Adrenal gland (tissue), 5 donors: ENCODE measurements at regions not wholly inside any gene's neighbourhood (a gene's known extent, or its start where the extent isn't known, plus 50 kb on each side); places are given as distances from the start of the nearest gene placed in this dataset.

Experiments used
- CTCF ChIP-seq, 6 experiments: fragments of 450-650 bp in 4 of 6; fragments of 200-600 bp in 2 of 6; sonication (generic) in 1 of 6; IDR thresholded peaks; 1 replicate in 5 of 6; 2 replicates in 1 of 6; pipeline versions ENCODE4 v1.5.1 to v1.8.0; 2016 to 2021; ENCODE audit warnings: antibody characterized with exemption in 6 of 6, mild to moderate bottlenecking in 2 of 6, moderate library complexity in 1 of 6
- POLR2A ChIP-seq, 2 donors: fragments of 450-650 bp; IDR thresholded peaks; one replicate each; pipeline ENCODE4 v1.6.1; 2017; ENCODE audit warnings: antibody characterized with exemption in 2 of 2, mild to moderate bottlenecking in 2 of 2, moderate library complexity in 1 of 2
- donor health status: DM: no; HTN: no; CAD: no.

GRCh38 chr1:8257621-8258020 lies 60.3 kb upstream of the SLC45A1 start:
- no peak for TF ChIP-seq CTCF (IDR thresholded peaks at IDR 0.05)
- TF ChIP-seq POLR2A (IDR thresholded peaks at IDR 0.05), result no peak
